ENCODE measurements at regions not wholly inside any gene's neighbourhood (a gene's known extent, or its start where the extent isn't known, plus 50 kb on each side); places are given as distances from the start of the nearest gene placed in this dataset.

- no peaks in the 10 kb centered on the region for H4K20me1 ChIP-seq (ENCODE audit: insufficient read depth)
- H2AFZ ChIP-seq: no peak overlapping the region
- H3K4me1 ChIP-seq (ENCODE audit: insufficient read depth): no peaks in the 10 kb centered on the region
- no peak overlapping the region for H3K9ac ChIP-seq
- no peak overlapping the region for H3K4me3 ChIP-seq
- in situ Hi-C loops (cut with MboI): no loop called here
- 41% methylated on average over 4 of the region's 4 CpGs for WGBS, 2 experiments (ENCODE audit: low coverage in 1 of 2, low lambda C conversion rate in 2 of 2, missing lambda C conversion rate in 2 of 2)
- no peaks in the 10 kb centered on the region for H3K27me3 ChIP-seq (replicated peaks; ENCODE audit: insufficient read depth)
- H3K27ac ChIP-seq: no peak overlapping the region
- no peaks in the 10 kb centered on the region for H3K36me3 ChIP-seq (ENCODE audit: low read depth)
- DNase-seq: no peak
- TF ChIP-seq EZH2phosphoT487 (IDR thresholded peaks at IDR 0.05; ENCODE audit: insufficient read depth, low read depth) (no peak), EZH2 (IDR thresholded peaks at IDR 0.05; ENCODE audit: insufficient read depth, poor library complexity, severe bottlenecking) (no peak)
- H3K9me2 ChIP-seq (ENCODE audit: insufficient read depth): no peaks in the 10 kb centered on the region
- no peaks in the 10 kb centered on the region for H3K9me3 ChIP-seq (ENCODE audit: low read depth)
- no peaks in the 10 kb centered on the region for H3K79me2 ChIP-seq (ENCODE audit: insufficient read depth)
- no peak overlapping the region for H3K4me2 ChIP-seq (ENCODE audit: unreplicated experiment)
- H3F3A ChIP-seq (ENCODE audit: insufficient read depth): no peaks in the 10 kb centered on the region
Observed at GRCh38 chr18:64271246-64271645, 122.4 kb upstream of the LINC00305 start.

- Histone ChIP-seq H3K79me2 (ENCODE audit: insufficient read depth) (no peaks in the 10 kb centered on the region), H3K9ac (no peak overlapping the region), H2AFZ (no peak overlapping the region), H3K9me3 (ENCODE audit: low read depth) (no peaks in the 10 kb centered on the region), H3K27me3 (replicated peaks; ENCODE audit: insufficient read depth) (no peaks in the 10 kb centered on the region), H3K27ac (no peak overlapping the region), H3K36me3 (ENCODE audit: low read depth) (no peaks in the 10 kb centered on the region), H3F3A (ENCODE audit: insufficient read depth) (no peaks in the 10 kb centered on the region), H3K4me1 (ENCODE audit: insufficient read depth) (no peaks in the 10 kb centered on the region), H3K4me3 (no peak overlapping the region), H3K9me2 (ENCODE audit: insufficient read depth) (no peaks in the 10 kb centered on the region), H4K20me1 (ENCODE audit: insufficient read depth) (no peaks in the 10 kb centered on the region), H3K4me2 (ENCODE audit: unreplicated experiment) (no peak overlapping the region)
- no peak for TF ChIP-seq EZH2phosphoT487 (IDR thresholded peaks at IDR 0.05; ENCODE audit: insufficient read depth, low read depth)
- no peak for TF ChIP-seq EZH2 (IDR thresholded peaks at IDR 0.05; ENCODE audit: insufficient read depth, poor library complexity, severe bottlenecking)
- WGBS, 2 experiments (ENCODE audit: low coverage in 1 of 2, low lambda C conversion rate in 2 of 2, missing lambda C conversion rate in 2 of 2): 41 to 46% methylated on average over 1 of the region's 1 CpG
- in situ Hi-C loops (cut with MboI): no loop called here
- no peak for DNase-seq
Observed at GRCh38 chr18:64270608-64271007, 121.7 kb upstream of the LINC00305 start.

DNA sequence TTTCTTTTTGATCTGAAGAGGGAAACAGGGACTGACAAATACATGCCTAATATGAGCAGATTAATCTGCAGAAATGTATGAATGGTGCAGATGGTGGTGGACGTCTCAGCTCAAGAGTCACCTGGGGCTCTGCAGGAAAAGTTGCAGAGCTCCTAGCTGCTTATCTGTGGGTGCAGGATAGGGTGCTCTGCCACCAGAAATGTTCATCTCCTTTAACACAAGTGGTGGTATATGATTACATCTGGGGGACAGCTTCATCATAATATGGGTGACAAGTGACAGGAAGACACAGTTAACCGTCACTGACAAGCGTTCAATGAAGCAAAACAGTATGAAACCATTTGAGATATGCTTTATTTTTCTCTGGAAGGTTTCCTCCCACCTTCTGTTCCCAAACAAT, 121.2 kb upstream of the LINC00305 start:
- no peaks in the 10 kb centered on the region for H3K9me3 ChIP-seq (ENCODE audit: low read depth)
- H3K4me3 ChIP-seq: no peak overlapping the region
- no peaks in the 10 kb centered on the region for H3K79me2 ChIP-seq (ENCODE audit: insufficient read depth)
- H2AFZ ChIP-seq: no peak overlapping the region
- no peak overlapping the region for H3K4me2 ChIP-seq (ENCODE audit: unreplicated experiment)
- H3F3A ChIP-seq (ENCODE audit: insufficient read depth): no peaks in the 10 kb centered on the region
- no peaks in the 10 kb centered on the region for H3K36me3 ChIP-seq (ENCODE audit: low read depth)
- no peaks in the 10 kb centered on the region for H4K20me1 ChIP-seq (ENCODE audit: insufficient read depth)
- 8% methylated on average over 3 of the region's 3 CpGs for WGBS, 2 experiments (ENCODE audit: low coverage in 1 of 2, low lambda C conversion rate in 2 of 2, missing lambda C conversion rate in 2 of 2)
- in situ Hi-C loops (cut with MboI): no loop called here
- no peak overlapping the region for H3K9ac ChIP-seq
- no peaks in the 10 kb centered on the region for H3K9me2 ChIP-seq (ENCODE audit: insufficient read depth)
- TF ChIP-seq EZH2 (IDR thresholded peaks at IDR 0.05; ENCODE audit: insufficient read depth, poor library complexity, severe bottlenecking) (no peak), EZH2phosphoT487 (IDR thresholded peaks at IDR 0.05; ENCODE audit: insufficient read depth, low read depth) (no peak)
- H3K27me3 ChIP-seq (replicated peaks; ENCODE audit: insufficient read depth): no peaks in the 10 kb centered on the region
- DNase-seq: no peak
- H3K4me1 ChIP-seq (ENCODE audit: insufficient read depth): no peaks in the 10 kb centered on the region
- no peak overlapping the region for H3K27ac ChIP-seq

DNA sequence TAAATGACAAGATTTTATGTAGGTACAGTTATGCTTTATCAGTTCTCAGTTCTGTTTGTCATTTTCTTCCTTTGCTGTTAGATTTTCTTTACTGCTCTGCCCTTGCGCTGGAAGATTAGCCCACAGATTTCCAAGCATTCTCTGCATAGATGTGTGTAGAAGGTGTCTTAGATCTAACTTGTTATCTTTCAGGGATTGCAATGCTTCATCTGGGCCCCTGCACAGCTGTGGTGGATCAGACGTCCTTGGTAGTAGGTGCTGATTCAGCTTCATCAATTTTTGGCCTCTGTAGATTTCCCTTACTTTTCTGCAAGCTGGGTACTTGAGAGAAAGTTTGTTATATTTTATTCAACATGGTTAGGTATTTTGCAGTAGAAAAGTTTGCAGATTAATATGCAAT, 115.3 kb upstream of the LINC00305 start:
- TF ChIP-seq EZH2 (IDR thresholded peaks at IDR 0.05; ENCODE audit: insufficient read depth, poor library complexity, severe bottlenecking) (no peak), EZH2phosphoT487 (IDR thresholded peaks at IDR 0.05; ENCODE audit: insufficient read depth, low read depth) (no peak)
- Histone ChIP-seq H3K27me3 (replicated peaks; ENCODE audit: insufficient read depth) (no peaks in the 10 kb centered on the region), H2AFZ (no peak overlapping the region), H3K79me2 (ENCODE audit: insufficient read depth) (no peaks in the 10 kb centered on the region), H3K27ac (no peak overlapping the region), H3K9ac (no peak overlapping the region), H4K20me1 (ENCODE audit: insufficient read depth) (no peaks in the 10 kb centered on the region), H3F3A (ENCODE audit: insufficient read depth) (no peaks in the 10 kb centered on the region), H3K4me2 (ENCODE audit: unreplicated experiment) (no peak overlapping the region), H3K4me1 (ENCODE audit: insufficient read depth) (no peaks in the 10 kb centered on the region), H3K4me3 (no peak overlapping the region), H3K9me2 (ENCODE audit: insufficient read depth) (no peaks in the 10 kb centered on the region), H3K36me3 (ENCODE audit: low read depth) (no peaks in the 10 kb centered on the region), H3K9me3 (ENCODE audit: low read depth) (no peaks in the 10 kb centered on the region)
- WGBS, 2 experiments (ENCODE audit: low coverage in 1 of 2, low lambda C conversion rate in 2 of 2, missing lambda C conversion rate in 2 of 2): 33 to 38% methylated on average over 2 of the region's 2 CpGs
- no peak for DNase-seq
- in situ Hi-C loops (cut with MboI): no loop called here

- TF ChIP-seq EZH2phosphoT487 (IDR thresholded peaks at IDR 0.05; ENCODE audit: insufficient read depth, low read depth) (no peak), EZH2 (IDR thresholded peaks at IDR 0.05; ENCODE audit: insufficient read depth, poor library complexity, severe bottlenecking) (no peak)
- Histone ChIP-seq H3K9me3 (ENCODE audit: low read depth) (no peaks in the 10 kb centered on the region), H3K4me3 (no peak overlapping the region), H3K9me2 (ENCODE audit: insufficient read depth) (no peaks in the 10 kb centered on the region), H3K27me3 (replicated peaks; ENCODE audit: insufficient read depth) (no peaks in the 10 kb centered on the region), H3K27ac (no peak overlapping the region), H3K4me1 (ENCODE audit: insufficient read depth) (no peaks in the 10 kb centered on the region), H2AFZ (no peak overlapping the region), H4K20me1 (ENCODE audit: insufficient read depth) (no peaks in the 10 kb centered on the region), H3F3A (ENCODE audit: insufficient read depth) (no peaks in the 10 kb centered on the region), H3K79me2 (ENCODE audit: insufficient read depth) (no peaks in the 10 kb centered on the region), H3K9ac (no peak overlapping the region), H3K36me3 (ENCODE audit: low read depth) (no peaks in the 10 kb centered on the region), H3K4me2 (ENCODE audit: unreplicated experiment) (no peak overlapping the region)
- in situ Hi-C loops (cut with MboI): no loop called here
- 30% methylated on average over 2 of the region's 2 CpGs for WGBS, 2 experiments (ENCODE audit: low coverage in 1 of 2, low lambda C conversion rate in 2 of 2, missing lambda C conversion rate in 2 of 2)
- no peak for DNase-seq
Observed at GRCh38 chr18:64260810-64261209, 111.9 kb upstream of the LINC00305 start.

Data from GM23248 (cell line).